Activated CD4-positive, alpha-beta T cell treated with anti-CD3 and anti-CD28 coated beads for 4 hours (primary cell): ENCODE measurements at regions not wholly inside any gene's neighbourhood (a gene's known extent, or its start where the extent isn't known, plus 50 kb on each side); places are given as distances from the start of the nearest gene placed in this dataset.

Experiments
- DNase-seq, 2 donors: peaks; one replicate each; pipeline ENCODE4 v3.0.0-alpha.2; 2020

GRCh38 chr6:53412751-53413150 lies 64.0 kb upstream of the ELOVL5 start:
- DNase-seq, result no peak

- DNase-seq, result no peak
These were observed 63.4 kb upstream of the ELOVL5 start for GRCh38 chr6:53412021-53412715.

- DNase-seq, result no peak
These were observed 62.7 kb upstream of the ELOVL5 start for GRCh38 chr6:53411451-53411850.

- DNase-seq, result peak; percentile 56 to 60
These were observed 61.9 kb upstream of the ELOVL5 start for GRCh38 chr6:53410508-53411258.

- no peak for DNase-seq
These were observed 60.1 kb upstream of the ELOVL5 start for GRCh38 chr6:53408826-53409225.

GRCh38 chr6:53399027-53399344 lies 50.2 kb upstream of the ELOVL5 start:
- DNase-seq, result no peak

- DNase-seq, result no peak
These were observed 49.7 kb upstream of the ELOVL5 start for GRCh38 chr6:53398247-53399026.
